Epithelial cell of esophagus (primary cell): ENCODE measurements at regions not wholly inside any gene's neighbourhood (a gene's known extent, or its start where the extent isn't known, plus 50 kb on each side); places are given as distances from the start of the nearest gene placed in this dataset.
"Not testable (repeated sequence)": the region's sequence is repeated elsewhere in the genome, so short reads cannot be mapped to it uniquely, and the experiment has no call there.

Source experiments
- DNase-seq: peaks from one replicate; pipeline ENCODE4 v3.0.0; 2010; ENCODE audit warnings: low read depth
- H3K4me3 ChIP-seq: 2 replicates; pipeline ENCODE4 v1.5.1; 2011; ENCODE audit warnings: mild to moderate bottlenecking, low read length, control low read depth
- TF ChIP-seq, protein P1 (sequence below): IDR thresholded peaks from 2 replicates; pipeline ENCODE4 v1.5.1; 2011; ENCODE audit warnings: low read depth, mild to moderate bottlenecking, low read length, control low read depth, inconsistent platforms; ENCODE audit not compliant: insufficient read depth; ENCODE audit errors: missing control alignments

DNA sequence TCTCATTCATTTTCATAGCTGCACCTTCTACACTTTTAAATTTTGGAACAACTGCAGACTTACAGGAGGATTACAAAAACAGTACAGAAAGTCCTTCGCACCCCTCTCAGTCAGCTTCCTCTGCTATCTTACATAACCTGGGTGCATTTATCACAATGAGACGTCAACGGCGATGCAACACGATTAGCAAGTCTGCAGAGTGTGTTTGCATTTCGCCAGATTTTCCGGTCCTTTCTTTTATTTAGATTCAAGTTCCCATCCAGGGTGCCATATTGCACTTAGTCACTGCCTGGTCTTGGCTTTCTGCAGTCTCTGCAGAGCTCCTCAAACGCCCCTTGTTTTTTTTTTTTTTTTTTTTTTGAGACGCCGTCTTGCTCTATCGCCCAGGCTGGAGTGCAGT lies 85.9 kb downstream of the ASMT start:
- H3K4me3 ChIP-seq = no peak overlapping the region
- no peak for DNase-seq
- TF ChIP-seq, protein P1, sequence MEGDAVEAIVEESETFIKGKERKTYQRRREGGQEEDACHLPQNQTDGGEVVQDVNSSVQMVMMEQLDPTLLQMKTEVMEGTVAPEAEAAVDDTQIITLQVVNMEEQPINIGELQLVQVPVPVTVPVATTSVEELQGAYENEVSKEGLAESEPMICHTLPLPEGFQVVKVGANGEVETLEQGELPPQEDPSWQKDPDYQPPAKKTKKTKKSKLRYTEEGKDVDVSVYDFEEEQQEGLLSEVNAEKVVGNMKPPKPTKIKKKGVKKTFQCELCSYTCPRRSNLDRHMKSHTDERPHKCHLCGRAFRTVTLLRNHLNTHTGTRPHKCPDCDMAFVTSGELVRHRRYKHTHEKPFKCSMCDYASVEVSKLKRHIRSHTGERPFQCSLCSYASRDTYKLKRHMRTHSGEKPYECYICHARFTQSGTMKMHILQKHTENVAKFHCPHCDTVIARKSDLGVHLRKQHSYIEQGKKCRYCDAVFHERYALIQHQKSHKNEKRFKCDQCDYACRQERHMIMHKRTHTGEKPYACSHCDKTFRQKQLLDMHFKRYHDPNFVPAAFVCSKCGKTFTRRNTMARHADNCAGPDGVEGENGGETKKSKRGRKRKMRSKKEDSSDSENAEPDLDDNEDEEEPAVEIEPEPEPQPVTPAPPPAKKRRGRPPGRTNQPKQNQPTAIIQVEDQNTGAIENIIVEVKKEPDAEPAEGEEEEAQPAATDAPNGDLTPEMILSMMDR = no peak

DNA sequence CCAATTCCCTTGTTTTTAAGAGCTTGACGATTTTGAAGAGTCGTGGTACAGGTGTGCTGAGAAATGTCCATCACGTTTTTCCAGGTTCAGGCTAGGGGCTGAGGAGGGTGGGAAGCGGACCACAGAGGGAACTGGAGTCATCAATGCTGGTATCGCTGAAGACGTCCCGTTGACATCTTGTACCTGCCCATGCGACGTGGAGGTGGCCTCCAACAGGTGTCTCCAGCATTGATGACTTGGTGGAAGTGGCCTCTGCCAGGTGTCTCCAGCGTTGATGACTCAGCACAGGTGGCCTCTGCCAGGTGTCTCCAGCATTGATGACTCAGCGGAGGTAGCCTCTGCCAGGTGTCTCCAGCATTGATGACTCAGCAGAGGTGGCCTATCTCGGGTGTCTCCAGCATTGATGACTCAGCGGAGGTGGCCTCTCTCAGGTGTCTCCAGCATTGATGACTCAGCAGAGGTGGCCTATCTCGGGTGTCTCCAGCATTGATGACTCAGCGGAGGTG lies 86.6 kb downstream of the ASMT start:
- not testable (repeated sequence) for DNase-seq, H3K4me3 ChIP-seq

DNA sequence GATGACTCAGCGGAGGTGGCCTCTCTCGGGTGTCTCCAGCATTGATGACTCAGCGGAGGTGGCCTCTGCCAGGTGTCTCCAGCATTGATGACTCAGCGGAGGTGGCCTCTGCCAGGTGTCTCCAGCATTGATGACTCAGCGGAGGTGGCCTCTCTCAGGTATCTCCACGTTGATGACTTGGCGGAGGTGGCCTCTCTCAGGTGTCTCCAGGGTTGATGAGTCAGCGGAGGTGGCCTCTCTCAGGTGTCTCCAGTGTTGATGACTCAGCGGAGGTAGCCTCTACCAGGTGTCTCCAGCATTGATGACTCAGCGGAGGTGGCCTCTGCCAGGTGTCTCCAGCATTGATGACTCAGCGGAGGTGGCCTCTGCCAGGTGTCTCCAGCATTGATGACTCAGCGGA lies 87.3 kb downstream of the ASMT start:
- not testable (repeated sequence) for H3K4me3 ChIP-seq, DNase-seq

DNA sequence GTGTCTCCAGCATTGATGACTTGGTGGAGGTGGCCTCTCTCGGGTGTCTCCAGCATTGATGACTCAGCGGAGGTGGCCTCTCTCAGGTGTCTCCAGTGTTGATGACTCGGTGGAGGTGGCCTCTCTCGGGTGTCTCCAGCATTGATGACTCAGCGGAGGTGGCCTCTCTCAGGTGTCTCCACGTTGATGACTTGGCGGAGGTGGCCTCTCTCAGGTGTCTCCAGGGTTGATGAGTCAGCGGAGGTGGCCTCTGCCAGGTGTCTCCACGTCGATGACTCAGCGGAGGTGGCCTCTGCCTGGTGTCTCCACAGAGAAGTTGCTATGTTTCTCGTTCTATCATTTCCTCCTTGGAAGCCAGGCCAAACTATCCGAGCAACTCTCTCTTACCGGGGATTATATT lies 87.7 kb downstream of the ASMT start:
- DNase-seq, H3K4me3 ChIP-seq: not testable (repeated sequence)

DNA sequence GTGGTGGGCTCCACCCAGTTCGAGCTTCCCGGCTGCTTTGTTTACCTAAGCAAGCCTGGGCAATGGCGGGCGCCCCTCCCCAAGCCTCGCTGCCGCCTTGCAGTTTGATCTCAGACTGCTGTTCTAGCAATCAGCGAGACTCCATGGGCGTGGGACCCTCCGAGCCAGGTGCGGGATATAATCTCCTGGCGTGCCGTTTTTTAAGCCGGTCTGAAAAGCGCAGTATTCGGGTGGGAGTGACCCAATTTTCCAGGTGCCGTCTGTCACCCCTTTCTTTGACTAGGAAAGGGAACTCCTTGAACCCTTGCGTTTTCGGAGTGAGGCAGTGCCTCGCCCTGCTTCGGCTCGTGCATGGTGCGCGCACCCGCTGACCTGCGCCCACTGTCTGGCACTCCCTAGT lies 94.4 kb downstream of the ASMT start:
- not testable (repeated sequence) for H3K4me3 ChIP-seq, DNase-seq

DNA sequence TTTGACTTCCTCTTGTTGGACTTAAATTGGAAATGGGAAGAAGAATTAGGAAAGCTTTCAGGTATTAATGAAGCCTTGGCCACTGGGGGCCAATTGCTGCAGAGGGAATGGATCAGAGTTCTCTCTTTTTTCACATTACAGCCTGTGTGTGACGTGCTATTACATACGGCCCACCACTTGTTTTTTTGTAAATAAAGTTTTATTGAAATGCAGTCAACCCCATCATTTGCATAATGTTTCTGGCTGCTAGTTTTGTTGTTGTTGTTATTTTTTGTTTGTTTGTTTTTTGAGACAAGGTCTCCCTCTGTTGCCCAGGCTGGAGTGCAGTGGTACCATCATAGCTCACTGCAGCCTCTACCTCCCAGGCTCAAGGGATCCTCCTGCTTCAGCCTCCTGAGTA lies 98.4 kb downstream of the ASMT start:
- no peak overlapping the region for H3K4me3 ChIP-seq
- DNase-seq = no peak
- TF ChIP-seq, protein P1 = no peak

DNA sequence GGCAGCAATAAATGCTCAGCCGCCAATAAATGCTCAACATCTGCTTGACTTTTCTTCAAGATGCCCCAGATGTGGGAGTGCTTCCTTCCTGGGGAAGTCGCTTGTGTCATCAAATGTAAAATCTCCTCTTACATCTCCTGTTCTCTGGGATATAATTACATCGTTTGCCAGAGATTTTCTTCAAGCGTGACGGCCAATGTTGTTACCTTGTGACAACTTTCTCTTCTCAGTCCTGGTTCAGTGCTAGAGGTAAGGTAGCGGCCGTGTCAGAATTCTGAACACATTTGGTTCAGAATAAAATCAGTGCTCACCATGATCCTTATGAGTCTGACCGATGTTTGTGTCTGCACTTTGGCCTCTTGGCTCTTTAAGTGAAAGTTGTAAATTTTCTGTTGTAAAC lies 102.5 kb downstream of the ASMT start:
- TF ChIP-seq, protein P1 = no peak
- no peak overlapping the region for H3K4me3 ChIP-seq
- DNase-seq = no peak

DNA sequence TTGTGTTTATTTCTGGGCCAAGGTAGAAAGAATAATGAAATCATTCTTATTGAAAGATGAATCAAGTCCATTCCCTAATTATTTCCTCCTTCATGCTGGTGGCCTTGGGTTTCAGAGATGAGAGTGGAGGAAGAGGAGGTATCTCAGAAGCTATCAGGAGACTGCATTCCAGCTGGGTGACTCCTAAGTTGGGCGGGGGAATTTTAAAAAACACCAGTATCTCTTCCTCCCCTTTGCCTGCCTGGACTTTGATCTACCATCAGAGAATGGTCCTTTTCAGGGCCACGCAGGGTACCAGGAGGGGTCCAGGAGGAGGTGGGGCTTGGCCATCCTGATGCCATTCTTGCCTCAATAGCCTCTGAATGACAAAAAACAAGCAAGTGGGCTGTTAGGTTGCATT lies 104.4 kb downstream of the ASMT start:
- H3K4me3 ChIP-seq = no peak overlapping the region
- no peak for DNase-seq
- TF ChIP-seq, protein P1 = no peak

DNA sequence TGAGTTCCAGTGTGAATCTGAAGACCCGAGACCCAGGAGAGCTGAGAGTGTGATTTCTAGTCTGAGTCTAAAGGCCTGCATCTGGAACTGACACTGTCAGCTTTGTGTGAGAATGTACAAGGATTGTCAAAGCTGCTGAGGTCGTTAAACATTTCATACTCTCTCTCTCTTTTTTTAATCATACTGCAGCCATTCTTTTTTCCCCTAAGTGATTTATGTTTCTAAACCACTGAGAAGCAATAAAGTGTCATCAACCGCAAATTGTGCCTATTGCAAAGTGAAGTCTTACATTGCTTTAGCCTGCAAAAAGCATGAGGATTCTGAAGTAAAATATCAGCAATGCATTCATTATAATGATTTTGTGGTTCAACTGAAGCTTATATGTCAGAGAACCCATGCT lies 106.0 kb downstream of the ASMT start:
- DNase-seq = no peak
- TF ChIP-seq, protein P1 = no peak
- no peak overlapping the region for H3K4me3 ChIP-seq
